ENCODE measurements at regions not wholly inside any gene's neighbourhood (a gene's known extent, or its start where the extent isn't known, plus 50 kb on each side); places are given as distances from the start of the nearest gene placed in this dataset.

DNA sequence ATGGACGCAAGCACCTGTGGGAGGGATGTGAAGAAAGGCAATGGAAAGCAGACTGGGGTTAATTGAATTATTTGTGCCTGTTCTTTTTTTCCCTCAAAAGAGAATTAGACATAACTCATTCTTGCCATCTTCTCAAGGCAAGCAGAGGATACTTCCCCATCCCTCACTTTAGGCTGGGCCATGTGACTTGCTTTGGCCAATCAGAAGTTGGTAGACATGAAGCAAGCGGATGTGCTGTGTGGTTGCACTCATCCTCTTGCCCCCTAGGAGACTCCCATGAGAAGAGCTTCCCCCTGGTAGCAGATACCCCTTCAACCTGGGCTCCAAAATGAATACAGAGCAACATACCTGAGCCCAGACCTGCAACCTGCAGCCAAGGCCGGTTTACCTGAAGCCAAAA lies 124.4 kb upstream of the ZC3H12C start:
- Histone ChIP-seq H3K9me3 (no peaks in the 10 kb centered on the region), H3K27ac (no peak overlapping the region), H3K36me3 (ENCODE audit: insufficient read depth in 1 of 2, low read depth in 1 of 2) (no peaks in the 10 kb centered on the region), H3K4me3 (no peak overlapping the region), H3K4me1 (peaks cover 25% of the 10 kb centered on the region), H3K27me3 (ENCODE audit: insufficient read depth in 3 of 3, low read length in 2 of 3) (no peaks in the 10 kb centered on the region)
- 94 to 96% (median 96%) methylated on average over 3 of the region's 3 CpGs for WGBS, 3 donors
- intact Hi-C loops (cut with DNase I), result no loop called here
- ATAC-seq (no peak), DNase-seq (no peak)
- no peak for TF ChIP-seq CTCF (IDR thresholded peaks at IDR 0.05)

DNA sequence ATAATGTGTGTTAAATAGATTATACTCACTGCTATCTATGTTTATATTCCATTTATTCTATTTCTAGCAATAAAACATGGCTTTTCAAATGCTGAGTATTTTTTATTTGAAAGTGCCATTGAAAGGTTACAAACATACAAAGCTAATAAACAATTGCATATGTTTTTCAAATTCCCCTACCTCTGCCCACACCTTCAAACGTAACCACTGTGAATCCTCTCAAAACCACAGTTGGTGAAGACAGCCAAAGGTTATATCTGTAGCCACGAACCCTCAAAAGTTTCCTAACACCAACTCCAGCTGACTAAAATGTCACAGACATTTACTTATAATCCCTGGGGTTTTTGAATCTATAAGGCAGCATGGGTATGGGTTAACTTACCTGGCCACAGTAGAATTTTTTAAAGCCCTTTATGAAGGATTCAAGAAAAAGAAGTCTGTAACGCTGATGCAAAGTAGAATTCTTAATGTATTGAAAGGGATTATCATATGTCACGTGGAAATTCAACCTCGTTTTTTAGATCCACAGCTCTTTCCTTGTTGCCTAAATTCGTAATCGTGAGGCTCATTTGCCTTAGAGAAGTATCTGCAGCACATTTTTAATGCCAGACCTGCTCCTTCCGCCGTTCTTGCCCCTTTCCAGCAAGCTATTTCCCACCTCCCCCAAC lies 122.5 kb upstream of the ZC3H12C start:
- Histone ChIP-seq H3K27me3 (ENCODE audit: insufficient read depth in 3 of 3, low read length in 2 of 3) (no peaks in the 10 kb centered on the region), H3K9me3 (no peaks in the 10 kb centered on the region), H3K4me3 (no peak overlapping the region), H3K36me3 (ENCODE audit: insufficient read depth in 1 of 2, low read depth in 1 of 2) (no peaks in the 10 kb centered on the region), H3K27ac (no peak overlapping the region), H3K4me1 (peaks cover 25% of the 10 kb centered on the region)
- WGBS, 3 donors, result 61 to 67% (median 62%) methylated on average over 9 of the region's 9 CpGs
- ATAC-seq (no peak), DNase-seq (no peak)
- intact Hi-C loops (cut with DNase I), result no loop called here
- TF ChIP-seq CTCF (IDR thresholded peaks at IDR 0.05), result no peak

GRCh38 chr11:109971184-109971523 lies 122.0 kb upstream of the ZC3H12C start:
- Histone ChIP-seq H3K9me3 (no peaks in the 10 kb centered on the region), H3K4me1 (peaks cover 25% of the 10 kb centered on the region), H3K27me3 (ENCODE audit: insufficient read depth in 3 of 3, low read length in 2 of 3) (no peaks in the 10 kb centered on the region), H3K27ac (peak overlapping the region; percentile 63), H3K4me3 (no peak overlapping the region), H3K36me3 (ENCODE audit: insufficient read depth in 1 of 2, low read depth in 1 of 2) (no peaks in the 10 kb centered on the region)
- 57 to 69% (median 68%) methylated on average over 2 of the region's 2 CpGs for WGBS, 3 donors
- peak in 2 of 4 donors; percentile 12 for ATAC-seq
- intact Hi-C loops (cut with DNase I), result no loop called here
- no peak for TF ChIP-seq CTCF (IDR thresholded peaks at IDR 0.05)
- DNase-seq, result no peak

DNA sequence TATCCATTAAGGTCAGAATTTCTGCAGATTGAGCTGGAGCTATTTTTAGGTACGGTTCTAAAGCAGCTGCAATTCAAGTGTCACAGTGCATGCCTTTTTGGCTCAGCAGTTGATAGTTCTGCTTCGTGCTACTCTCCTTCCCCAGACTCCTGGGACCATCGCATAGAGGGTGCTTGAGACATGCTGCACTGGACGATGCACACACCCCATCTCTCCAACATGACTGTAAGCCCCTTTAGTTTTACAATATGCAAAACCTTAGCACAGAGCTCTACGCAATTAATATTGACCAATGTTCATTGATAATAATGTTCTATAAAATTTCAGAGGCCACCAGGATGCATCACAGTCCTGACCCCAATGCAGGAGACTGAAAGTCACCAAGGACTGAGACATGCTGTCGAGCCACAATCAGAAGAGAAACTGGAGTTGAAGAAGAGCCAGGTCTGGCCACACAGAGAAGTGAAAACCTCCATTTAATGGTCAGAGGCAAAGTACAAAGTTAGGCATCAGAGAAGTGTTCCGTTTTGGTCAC lies 120.9 kb upstream of the ZC3H12C start:
- Histone ChIP-seq H3K9me3 (no peaks in the 10 kb centered on the region), H3K27ac (peak overlapping the region; percentile 63), H3K36me3 (ENCODE audit: insufficient read depth in 1 of 2, low read depth in 1 of 2) (no peaks in the 10 kb centered on the region), H3K27me3 (ENCODE audit: insufficient read depth in 3 of 3, low read length in 2 of 3) (no peaks in the 10 kb centered on the region), H3K4me3 (no peak overlapping the region), H3K4me1 (peaks cover 25% of the 10 kb centered on the region)
- WGBS, 3 donors, result 32 to 40% (median 36%) methylated on average over 7 of the region's 7 CpGs
- TF ChIP-seq CTCF (IDR thresholded peaks at IDR 0.05), result no peak
- intact Hi-C loops (cut with DNase I), result no loop called here
- no peak for DNase-seq
- ATAC-seq, result peak; percentile 81 to 96 (median 91)

DNA sequence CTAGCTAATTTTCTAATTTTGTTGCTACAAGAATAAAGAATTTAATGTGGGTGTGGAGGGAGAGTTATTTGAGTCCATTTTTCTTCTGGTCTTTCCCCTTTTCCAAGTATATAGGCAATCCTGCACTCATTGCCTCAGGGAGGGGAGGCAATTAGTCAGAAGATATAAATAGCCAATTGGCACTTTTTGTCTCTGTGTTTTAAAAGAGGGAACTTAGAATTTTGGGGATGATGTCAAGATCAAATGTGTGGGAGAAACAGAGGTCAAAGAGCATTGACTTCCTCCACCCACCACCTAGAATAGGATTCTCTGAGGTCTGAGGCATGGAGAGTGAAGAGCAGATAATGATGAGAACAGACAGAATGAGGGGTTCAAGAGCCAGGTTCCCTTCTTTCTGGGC lies 120.3 kb upstream of the ZC3H12C start:
- no peak for TF ChIP-seq CTCF (IDR thresholded peaks at IDR 0.05)
- Histone ChIP-seq H3K4me3 (no peak overlapping the region), H3K27me3 (ENCODE audit: insufficient read depth in 3 of 3, low read length in 2 of 3) (no peaks in the 10 kb centered on the region), H3K36me3 (ENCODE audit: insufficient read depth in 1 of 2, low read depth in 1 of 2) (no peaks in the 10 kb centered on the region), H3K4me1 (peaks cover 25% of the 10 kb centered on the region), H3K27ac (peak overlapping the region; percentile 11), H3K9me3 (no peaks in the 10 kb centered on the region)
- ATAC-seq (peak in 1 of 4 donors; percentile 56), DNase-seq (no peak)
- intact Hi-C loops (cut with DNase I), result no loop called here

Data from psoas muscle (tissue), 7 donors.